GM23338 (cell line): ENCODE measurements at regions not wholly inside any gene's neighbourhood (a gene's known extent, or its start where the extent isn't known, plus 50 kb on each side); places are given as distances from the start of the nearest gene placed in this dataset.

ENCODE experiments used
- EZH2 ChIP-seq: fragments of 200-600 bp; sonication (generic); IDR thresholded peaks from one replicate; pipeline ENCODE4 v1.8.0; 2017; ENCODE audit warnings: antibody characterized with exemption, mild to moderate bottlenecking, low read depth; ENCODE audit not compliant: unreplicated experiment
- EZH2phosphoT487 ChIP-seq: fragments of 200-600 bp; sonication (generic); IDR thresholded peaks from one replicate; pipeline ENCODE4 v1.8.1; 2018; ENCODE audit warnings: antibody characterized with exemption; ENCODE audit not compliant: unreplicated experiment
- POLR2AphosphoS5 ChIP-seq: IDR thresholded peaks from 2 replicates; pipeline ENCODE4 v1.6.1; 2016; ENCODE audit warnings: antibody characterized with exemption, low read depth
- STAT1 ChIP-seq: IDR thresholded peaks from one replicate; pipeline ENCODE4 v1.6.1; 2016; ENCODE audit warnings: antibody characterized with exemption; ENCODE audit not compliant: unreplicated experiment
- TF ChIP-seq, protein P1 (sequence below), 2 experiments: fragments of 200-600 bp in 1 of 2; sonication (generic) in 1 of 2; conservative IDR thresholded peaks; 2 replicates each; pipeline versions ENCODE4 v1.5.1 to v1.6.1; 2016 to 2017; ENCODE audit warnings: antibody characterized with exemption in 2 of 2, low read depth in 2 of 2, mild to moderate bottlenecking in 2 of 2, moderate library complexity in 1 of 2
- TF ChIP-seq, protein P2 (sequence below): IDR thresholded peaks from one replicate; pipeline ENCODE4 v1.6.1; 2018; ENCODE audit warnings: antibody characterized with exemption; ENCODE audit not compliant: unreplicated experiment

DNA sequence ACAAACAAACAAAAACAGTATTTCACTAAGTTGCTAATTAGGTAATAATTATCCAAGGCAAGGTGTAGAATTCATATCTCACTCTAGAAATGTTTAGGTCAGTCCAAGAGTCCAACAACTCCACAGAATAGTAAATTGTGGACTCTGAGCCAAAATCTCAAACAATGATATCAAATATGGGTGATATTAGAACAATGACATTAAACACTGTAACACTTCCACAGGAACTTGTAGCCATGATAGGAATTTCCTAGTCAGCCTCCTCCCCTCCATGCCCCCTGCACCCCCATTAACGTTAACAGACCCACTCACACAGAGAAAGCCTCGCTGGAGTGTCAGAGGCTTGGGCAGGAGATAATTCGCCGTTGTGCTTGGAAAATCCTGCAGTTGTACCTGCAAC is 305.0 kb upstream of the PIK3R1 start:
- TF ChIP-seq POLR2AphosphoS5 (no peak), EZH2 (no peak), STAT1 (no peak), EZH2phosphoT487 (no peak)
- TF ChIP-seq, protein P1, sequence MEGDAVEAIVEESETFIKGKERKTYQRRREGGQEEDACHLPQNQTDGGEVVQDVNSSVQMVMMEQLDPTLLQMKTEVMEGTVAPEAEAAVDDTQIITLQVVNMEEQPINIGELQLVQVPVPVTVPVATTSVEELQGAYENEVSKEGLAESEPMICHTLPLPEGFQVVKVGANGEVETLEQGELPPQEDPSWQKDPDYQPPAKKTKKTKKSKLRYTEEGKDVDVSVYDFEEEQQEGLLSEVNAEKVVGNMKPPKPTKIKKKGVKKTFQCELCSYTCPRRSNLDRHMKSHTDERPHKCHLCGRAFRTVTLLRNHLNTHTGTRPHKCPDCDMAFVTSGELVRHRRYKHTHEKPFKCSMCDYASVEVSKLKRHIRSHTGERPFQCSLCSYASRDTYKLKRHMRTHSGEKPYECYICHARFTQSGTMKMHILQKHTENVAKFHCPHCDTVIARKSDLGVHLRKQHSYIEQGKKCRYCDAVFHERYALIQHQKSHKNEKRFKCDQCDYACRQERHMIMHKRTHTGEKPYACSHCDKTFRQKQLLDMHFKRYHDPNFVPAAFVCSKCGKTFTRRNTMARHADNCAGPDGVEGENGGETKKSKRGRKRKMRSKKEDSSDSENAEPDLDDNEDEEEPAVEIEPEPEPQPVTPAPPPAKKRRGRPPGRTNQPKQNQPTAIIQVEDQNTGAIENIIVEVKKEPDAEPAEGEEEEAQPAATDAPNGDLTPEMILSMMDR (conservative IDR thresholded peaks at IDR 0.05; ENCODE audit: low read depth in 2 of 2), result no peak
- TF ChIP-seq, protein P2, sequence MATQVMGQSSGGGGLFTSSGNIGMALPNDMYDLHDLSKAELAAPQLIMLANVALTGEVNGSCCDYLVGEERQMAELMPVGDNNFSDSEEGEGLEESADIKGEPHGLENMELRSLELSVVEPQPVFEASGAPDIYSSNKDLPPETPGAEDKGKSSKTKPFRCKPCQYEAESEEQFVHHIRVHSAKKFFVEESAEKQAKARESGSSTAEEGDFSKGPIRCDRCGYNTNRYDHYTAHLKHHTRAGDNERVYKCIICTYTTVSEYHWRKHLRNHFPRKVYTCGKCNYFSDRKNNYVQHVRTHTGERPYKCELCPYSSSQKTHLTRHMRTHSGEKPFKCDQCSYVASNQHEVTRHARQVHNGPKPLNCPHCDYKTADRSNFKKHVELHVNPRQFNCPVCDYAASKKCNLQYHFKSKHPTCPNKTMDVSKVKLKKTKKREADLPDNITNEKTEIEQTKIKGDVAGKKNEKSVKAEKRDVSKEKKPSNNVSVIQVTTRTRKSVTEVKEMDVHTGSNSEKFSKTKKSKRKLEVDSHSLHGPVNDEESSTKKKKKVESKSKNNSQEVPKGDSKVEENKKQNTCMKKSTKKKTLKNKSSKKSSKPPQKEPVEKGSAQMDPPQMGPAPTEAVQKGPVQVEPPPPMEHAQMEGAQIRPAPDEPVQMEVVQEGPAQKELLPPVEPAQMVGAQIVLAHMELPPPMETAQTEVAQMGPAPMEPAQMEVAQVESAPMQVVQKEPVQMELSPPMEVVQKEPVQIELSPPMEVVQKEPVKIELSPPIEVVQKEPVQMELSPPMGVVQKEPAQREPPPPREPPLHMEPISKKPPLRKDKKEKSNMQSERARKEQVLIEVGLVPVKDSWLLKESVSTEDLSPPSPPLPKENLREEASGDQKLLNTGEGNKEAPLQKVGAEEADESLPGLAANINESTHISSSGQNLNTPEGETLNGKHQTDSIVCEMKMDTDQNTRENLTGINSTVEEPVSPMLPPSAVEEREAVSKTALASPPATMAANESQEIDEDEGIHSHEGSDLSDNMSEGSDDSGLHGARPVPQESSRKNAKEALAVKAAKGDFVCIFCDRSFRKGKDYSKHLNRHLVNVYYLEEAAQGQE, result no peak
